Testis (tissue), 2 donors: ENCODE measurements at regions not wholly inside any gene's neighbourhood (a gene's known extent, or its start where the extent isn't known, plus 50 kb on each side); places are given as distances from the start of the nearest gene placed in this dataset.

Source experiments
- DNase-seq: peaks from one replicate; pipeline ENCODE4 v3.0.0-alpha.2; 2019
- H3K27ac ChIP-seq, 2 donors: fragments of 200-600 bp; sonication (generic); one replicate each; pipeline ENCODE4 v1.5.1; 2019
- H3K27me3 ChIP-seq: fragments of 200-600 bp; sonication (generic); one replicate; pipeline ENCODE4 v1.5.1; 2019
- H3K36me3 ChIP-seq: fragments of 200-600 bp; sonication (generic); one replicate; pipeline ENCODE4 v1.5.1; 2017; ENCODE audit warnings: low read depth; ENCODE audit errors: missing control alignments
- H3K4me1 ChIP-seq: fragments of 200-600 bp; sonication (generic); one replicate; pipeline ENCODE4 v1.5.1; 2019
- H3K4me3 ChIP-seq, 2 donors: fragments of 200-600 bp; sonication (generic); one replicate each; pipeline ENCODE4 v1.5.1; 2017 to 2019
- H3K9me3 ChIP-seq: fragments of 200-600 bp; sonication (generic); one replicate; pipeline ENCODE4 v1.5.1; 2017
- POLR2A ChIP-seq: fragments of 450-650 bp; IDR thresholded peaks from one replicate; pipeline ENCODE4 v1.6.1; 2017; ENCODE audit warnings: antibody characterized with exemption, mild to moderate bottlenecking, moderate library complexity
- WGBS, 2 donors: methylation state at CpG; one replicate each; pipeline ENCODE4 v1.1.5; 2018; 5-methylcytosine and 5-hydroxymethylcytosine counted together
- intact Hi-C: fragments of 100-400 bp; cut with DNase I; formaldehyde crosslinking; loops from one replicate; pipeline ENCODE4 v1.15.1; 2023; ENCODE audit warnings: low total_unique reads
- TF ChIP-seq, protein P1 (sequence below), 3 experiments: fragments of 450-650 bp in 2 of 3; fragments of 200-600 bp in 1 of 3; sonication (generic) in 1 of 3; IDR thresholded peaks; one replicate each; pipeline ENCODE4 v1.5.1; 2016 to 2019; ENCODE audit warnings: antibody characterized with exemption in 3 of 3, mild to moderate bottlenecking in 2 of 3, moderate library complexity in 1 of 3

DNA sequence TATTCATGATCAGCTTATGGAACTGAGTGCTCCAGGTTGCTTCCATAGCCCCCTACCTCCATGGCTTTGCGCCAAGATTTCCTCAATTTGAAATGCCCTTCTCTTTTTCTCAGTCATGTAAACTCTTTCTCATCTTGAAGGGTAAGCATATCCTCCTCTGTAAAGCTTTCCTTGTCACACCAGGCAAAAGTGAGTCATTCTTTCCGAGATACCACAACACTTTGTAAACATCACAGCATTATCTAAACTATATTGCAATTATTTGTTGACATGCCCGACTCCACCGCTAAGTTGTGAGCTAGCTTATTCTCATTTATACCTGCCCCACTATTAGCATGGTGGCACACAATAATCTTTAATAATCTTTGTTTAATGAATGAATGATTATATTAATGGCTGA lies 419.5 kb upstream of the CHST9 start:
- Histone ChIP-seq H3K4me3 (no peak overlapping the region), H3K9me3 (no peaks in the 10 kb centered on the region), H3K36me3 (no peaks in the 10 kb centered on the region), H3K4me1 (no peaks in the 10 kb centered on the region), H3K27ac (no peak overlapping the region), H3K27me3 (no peaks in the 10 kb centered on the region)
- intact Hi-C loops, result no loop called here
- no peak for DNase-seq
- WGBS, 2 donors, result 72 to 80% methylated on average over 4 of the region's 4 CpGs
- no peak for TF ChIP-seq POLR2A
- TF ChIP-seq, protein P1, sequence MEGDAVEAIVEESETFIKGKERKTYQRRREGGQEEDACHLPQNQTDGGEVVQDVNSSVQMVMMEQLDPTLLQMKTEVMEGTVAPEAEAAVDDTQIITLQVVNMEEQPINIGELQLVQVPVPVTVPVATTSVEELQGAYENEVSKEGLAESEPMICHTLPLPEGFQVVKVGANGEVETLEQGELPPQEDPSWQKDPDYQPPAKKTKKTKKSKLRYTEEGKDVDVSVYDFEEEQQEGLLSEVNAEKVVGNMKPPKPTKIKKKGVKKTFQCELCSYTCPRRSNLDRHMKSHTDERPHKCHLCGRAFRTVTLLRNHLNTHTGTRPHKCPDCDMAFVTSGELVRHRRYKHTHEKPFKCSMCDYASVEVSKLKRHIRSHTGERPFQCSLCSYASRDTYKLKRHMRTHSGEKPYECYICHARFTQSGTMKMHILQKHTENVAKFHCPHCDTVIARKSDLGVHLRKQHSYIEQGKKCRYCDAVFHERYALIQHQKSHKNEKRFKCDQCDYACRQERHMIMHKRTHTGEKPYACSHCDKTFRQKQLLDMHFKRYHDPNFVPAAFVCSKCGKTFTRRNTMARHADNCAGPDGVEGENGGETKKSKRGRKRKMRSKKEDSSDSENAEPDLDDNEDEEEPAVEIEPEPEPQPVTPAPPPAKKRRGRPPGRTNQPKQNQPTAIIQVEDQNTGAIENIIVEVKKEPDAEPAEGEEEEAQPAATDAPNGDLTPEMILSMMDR (IDR thresholded peaks at IDR 0.05), result no peak

DNA sequence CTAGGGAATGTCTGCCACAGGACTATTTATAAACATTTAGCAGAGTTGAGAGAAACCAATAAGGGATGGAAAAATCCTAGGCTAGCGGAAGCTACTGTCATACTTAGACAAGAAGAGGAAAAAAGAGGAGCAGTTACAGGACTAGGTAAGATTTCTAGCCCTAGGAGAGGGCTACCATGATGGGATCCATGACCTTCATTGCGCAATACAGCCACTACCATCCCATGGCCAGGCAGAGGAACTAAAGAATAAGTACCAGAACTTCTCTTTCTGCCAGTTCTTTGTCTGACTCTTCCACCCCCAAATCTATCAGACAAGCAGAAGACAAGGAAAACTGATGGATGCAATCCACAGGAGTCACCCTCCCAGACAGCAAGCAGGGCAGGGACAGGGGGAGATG lies 417.0 kb upstream of the CHST9 start:
- Histone ChIP-seq H3K4me1 (no peaks in the 10 kb centered on the region), H3K4me3 (no peak overlapping the region), H3K9me3 (no peaks in the 10 kb centered on the region), H3K36me3 (no peaks in the 10 kb centered on the region), H3K27me3 (no peaks in the 10 kb centered on the region), H3K27ac (no peak overlapping the region)
- WGBS, 2 donors, result 93 to 97% methylated on average over 2 of the region's 2 CpGs
- intact Hi-C loops, result no loop called here
- no peak for DNase-seq
- TF ChIP-seq POLR2A, result no peak
- TF ChIP-seq, protein P1 (IDR thresholded peaks at IDR 0.05), result no peak

DNA sequence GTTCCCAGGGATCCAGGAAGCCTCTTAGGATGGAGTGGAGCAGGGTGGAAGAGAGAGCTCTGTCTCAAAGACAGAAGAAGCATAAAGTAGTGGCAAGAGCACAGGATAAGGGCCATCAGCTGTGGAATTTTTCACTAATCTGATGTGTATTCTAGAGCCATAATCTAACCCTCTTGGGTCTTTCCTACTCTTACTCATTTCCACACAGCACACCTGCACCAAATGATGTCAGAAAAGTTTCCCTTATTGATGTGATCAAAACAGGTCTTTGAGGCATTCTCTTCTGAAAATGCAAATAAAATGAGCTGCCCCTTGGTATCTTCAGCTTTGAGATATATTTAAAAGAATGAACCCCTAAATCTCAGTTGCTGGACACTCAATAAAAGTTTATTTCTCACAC lies 415.1 kb upstream of the CHST9 start:
- no peaks in the 10 kb centered on the region for H3K27me3 ChIP-seq
- H3K27ac ChIP-seq, result no peak overlapping the region
- no peaks in the 10 kb centered on the region for H3K4me1 ChIP-seq
- DNase-seq, result no peak
- intact Hi-C loops, result no loop called here
- H3K4me3 ChIP-seq, result no peak overlapping the region
- H3K9me3 ChIP-seq, result no peaks in the 10 kb centered on the region
- no peaks in the 10 kb centered on the region for H3K36me3 ChIP-seq
- no peak for TF ChIP-seq POLR2A
- TF ChIP-seq, protein P1 (IDR thresholded peaks at IDR 0.05), result no peak

DNA sequence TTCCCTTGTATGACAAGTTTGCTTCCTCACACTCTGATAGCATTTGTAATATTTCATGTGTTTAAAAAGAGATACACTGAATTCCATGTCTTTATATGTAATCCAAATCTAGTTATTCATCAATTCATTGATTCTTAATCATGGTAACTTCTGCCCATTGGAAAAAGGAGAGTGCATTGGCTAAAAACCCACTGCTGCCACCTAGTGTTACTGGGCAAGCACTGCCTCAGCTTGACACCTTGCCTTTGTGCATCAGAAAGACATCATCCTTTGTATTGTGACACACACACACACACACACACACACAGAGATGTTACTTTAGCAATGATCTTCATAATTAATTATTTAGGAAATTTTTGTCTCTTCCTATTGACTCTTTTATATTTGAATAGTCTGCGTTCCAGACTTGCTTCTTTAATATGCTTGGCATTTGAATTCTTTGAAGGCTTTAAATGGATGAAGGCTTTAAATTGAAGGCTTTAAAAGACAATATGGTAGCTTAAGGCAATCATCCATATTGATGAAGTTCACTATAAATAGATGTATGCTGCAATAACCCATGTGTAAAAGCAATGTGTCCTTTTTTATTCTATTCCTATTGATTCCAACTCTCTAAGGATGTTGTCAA lies 414.2 kb upstream of the CHST9 start:
- peak; percentile 69 for DNase-seq
- TF ChIP-seq POLR2A, result no peak
- TF ChIP-seq, protein P1 (IDR thresholded peaks at IDR 0.05), result peak; percentile 43 to 84 (median 79)
- intact Hi-C loops, result no loop called here
- Histone ChIP-seq H3K27me3 (no peaks in the 10 kb centered on the region), H3K4me3 (no peak overlapping the region), H3K4me1 (no peaks in the 10 kb centered on the region), H3K27ac (no peak overlapping the region), H3K9me3 (no peaks in the 10 kb centered on the region), H3K36me3 (no peaks in the 10 kb centered on the region)
- 78 to 83% methylated on average over 1 of the region's 1 CpG for WGBS, 2 donors

DNA sequence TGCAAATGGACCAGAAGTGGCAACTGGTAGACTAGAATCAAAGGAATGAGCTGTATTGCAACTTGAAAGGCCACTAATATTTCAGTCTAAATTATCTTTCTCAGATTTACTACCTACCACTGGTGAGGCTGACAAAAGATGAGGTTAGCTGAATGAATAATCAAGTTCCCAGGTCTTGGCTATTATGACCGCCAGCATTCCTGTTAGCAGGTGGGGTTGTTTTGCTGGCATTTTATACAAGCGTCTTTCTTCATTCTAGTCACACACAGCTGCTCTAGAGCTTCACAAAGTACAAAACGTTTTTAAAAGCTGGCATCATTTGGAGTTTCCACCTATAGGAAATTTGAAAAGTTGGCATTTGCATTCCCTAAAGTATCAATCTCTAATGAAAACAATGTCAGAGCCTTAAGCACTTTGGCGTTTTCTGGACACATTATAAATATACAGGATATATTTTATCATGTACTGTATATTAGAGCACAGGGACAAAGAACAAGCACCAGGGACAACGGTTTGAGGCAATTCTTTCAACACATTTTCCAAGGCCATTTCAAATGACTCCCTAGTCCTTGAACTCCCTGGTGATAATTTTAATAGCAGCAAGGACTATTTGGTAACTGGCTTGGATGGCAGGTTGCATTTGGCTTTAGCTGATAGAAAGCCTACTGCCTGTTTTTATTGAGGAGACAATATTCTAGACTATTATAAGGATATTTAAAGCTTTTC lies 410.2 kb upstream of the CHST9 start:
- Histone ChIP-seq H3K9me3 (no peaks in the 10 kb centered on the region), H3K36me3 (no peaks in the 10 kb centered on the region), H3K27ac (no peak overlapping the region), H3K4me1 (no peaks in the 10 kb centered on the region), H3K4me3 (no peak overlapping the region), H3K27me3 (no peaks in the 10 kb centered on the region)
- intact Hi-C loops, result no loop called here
- TF ChIP-seq POLR2A, result no peak
- TF ChIP-seq, protein P1 (IDR thresholded peaks at IDR 0.05), result no peak
- no peak for DNase-seq
- 38 to 56% methylated on average over 5 of the region's 5 CpGs for WGBS, 2 donors
